ENCODE measurements at regions not wholly inside any gene's neighbourhood (a gene's known extent, or its start where the extent isn't known, plus 50 kb on each side); places are given as distances from the start of the nearest gene placed in this dataset.
A peak's percentile ranks its signal among the peaks of the same experiment; 100 is the strongest.

DNA sequence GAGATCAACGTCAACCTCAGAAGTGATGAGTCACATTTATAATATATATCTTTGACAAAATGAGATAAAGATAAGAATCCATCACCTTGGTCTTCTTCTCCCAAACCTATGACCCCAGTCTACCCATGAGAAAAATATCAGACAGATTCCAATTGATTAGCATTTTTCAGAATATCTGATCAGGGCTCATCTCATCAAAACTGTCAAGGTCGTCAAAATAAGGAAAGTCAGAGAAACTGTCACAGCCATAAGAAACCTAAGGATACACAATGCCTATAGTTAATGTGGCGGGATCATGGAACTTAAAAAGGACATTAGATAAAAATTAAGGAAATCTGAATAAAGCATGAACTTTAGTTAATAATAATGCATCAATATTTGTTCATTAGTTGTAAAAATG, 374.1 kb downstream of the FAT4 start:
- no peak for DNase-seq (ENCODE audit: low read depth)

DNA sequence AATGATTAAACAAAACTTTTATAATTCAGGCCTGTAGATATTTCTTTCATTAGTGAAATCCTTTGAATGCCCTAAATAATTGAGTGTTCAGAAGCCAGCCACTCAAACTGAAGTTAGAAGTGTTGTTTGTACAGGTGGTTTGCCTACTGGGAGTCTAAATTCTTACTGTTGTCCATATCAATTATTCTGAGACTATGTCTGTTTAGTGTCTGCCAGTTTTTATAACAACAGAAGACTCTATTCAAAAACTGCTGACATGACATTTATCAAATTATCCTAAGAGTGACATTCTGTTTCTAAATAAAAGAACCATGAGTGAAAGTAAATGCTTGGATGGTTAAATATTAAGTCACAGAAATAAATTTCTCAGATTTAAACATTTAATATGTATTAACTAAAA, 375.1 kb downstream of the FAT4 start:
- no peak for DNase-seq (ENCODE audit: low read depth)

DNA sequence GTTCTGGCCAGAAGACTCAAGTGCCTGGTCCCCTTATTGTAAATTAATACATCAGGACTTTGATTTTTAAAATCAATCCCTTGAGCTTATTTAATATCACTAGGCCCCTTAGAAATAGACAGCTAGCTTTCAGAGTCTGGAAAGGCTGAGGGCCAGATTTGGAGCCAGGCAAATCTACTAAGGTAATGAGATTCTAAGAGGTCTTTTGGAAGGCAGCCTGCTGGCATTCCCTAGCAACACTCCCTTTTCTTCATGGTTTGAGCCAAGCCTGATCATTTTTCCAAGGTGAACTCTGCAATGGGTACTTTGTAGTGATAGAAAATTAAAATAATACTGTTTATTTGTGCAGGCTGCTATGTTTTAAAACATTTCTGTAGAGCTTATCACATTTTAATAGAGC, 378.5 kb downstream of the FAT4 start:
- no peak for DNase-seq (ENCODE audit: low read depth)

- peak; percentile 0 for DNase-seq (ENCODE audit: low read depth)
Observed at GRCh38 chr4:125702406-125702805, 387.7 kb downstream of the FAT4 start.

DNA sequence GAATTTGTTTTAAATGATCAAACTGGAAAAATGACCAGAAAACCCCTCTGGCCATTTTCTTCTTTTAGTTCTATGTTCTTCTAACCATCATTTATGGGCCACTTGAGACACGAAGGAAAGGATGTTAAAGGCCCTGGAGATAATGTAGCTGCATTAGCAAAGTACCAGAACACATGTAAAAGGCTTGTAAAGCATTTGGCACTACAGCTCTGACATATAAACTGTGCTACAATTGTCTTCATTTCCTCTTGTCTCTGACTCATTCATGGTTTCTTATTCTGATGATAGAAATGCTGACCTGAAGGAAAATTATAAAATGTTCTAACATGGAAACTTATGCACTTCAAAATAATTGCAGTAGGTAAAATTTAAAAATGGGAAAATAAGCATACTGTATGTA, 388.7 kb downstream of the FAT4 start:
- peak; percentile 32 for DNase-seq (ENCODE audit: low read depth)

GRCh38 chr4:125704726-125705125, 390.0 kb downstream of the FAT4 start:
- DNase-seq (ENCODE audit: low read depth): peak; percentile 33

DNA sequence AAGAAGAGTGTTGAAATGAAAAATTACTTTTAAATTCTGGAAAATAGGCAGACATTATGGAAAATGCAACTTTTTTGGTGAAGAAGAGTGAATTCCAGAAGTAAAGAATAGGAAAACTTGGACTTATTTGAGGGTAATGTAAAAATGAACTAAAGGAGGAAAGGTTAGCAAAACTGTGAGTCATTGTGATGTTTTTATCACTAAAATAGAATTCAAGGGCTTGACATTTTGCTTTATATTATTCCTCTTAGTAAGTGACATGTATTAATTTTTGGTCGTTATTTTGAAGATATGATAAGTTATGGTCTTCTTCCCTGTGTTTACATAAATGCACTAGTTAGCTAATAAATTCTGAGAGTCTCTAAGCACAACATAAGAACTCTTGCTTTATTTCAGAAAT, 390.9 kb downstream of the FAT4 start:
- no peak for DNase-seq (ENCODE audit: low read depth)

GRCh38 chr4:125707397-125707796, 392.6 kb downstream of the FAT4 start:
- DNase-seq (ENCODE audit: low read depth): no peak

DNA sequence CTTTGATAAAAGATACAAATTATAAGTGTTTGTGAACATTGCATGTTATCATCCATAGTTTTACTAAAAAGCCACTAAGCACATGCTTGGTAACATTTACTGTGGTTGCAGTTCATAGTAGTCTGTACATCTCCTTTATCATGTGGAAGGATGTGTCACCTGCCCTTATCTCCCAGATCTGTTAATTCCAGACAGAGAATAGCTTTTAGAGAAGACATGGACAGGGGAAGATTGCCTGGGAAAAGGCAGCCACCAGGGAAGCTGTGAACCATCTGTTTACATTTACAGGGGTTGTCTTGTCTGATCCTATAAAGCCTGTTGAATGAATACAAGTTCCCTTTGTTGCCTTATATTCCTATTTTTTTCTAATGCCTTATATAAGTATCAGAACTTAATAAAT, 396.0 kb downstream of the FAT4 start:
- DNase-seq (ENCODE audit: low read depth): no peak

DNA sequence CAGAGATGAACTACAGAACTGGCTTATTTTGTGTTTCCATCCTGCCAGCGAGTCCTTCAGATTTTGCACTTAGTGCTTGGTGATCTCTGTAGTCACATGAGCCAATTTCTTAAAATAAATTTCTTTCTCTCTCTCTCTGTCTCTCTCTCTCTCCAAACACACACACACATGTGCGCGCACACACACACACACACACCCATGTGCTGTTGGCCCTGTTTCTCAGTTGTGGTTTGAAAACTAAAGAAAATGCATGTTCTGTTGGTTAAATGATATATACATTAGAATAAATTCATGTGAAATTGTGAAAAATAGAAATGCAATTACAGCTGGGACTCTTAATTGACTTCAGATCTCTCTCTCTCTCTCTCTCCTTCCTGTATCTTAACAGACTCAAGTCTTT, 399.3 kb downstream of the FAT4 start:
- no peak for DNase-seq (ENCODE audit: low read depth)

GRCh38 chr4:125714845-125715244, 400.1 kb downstream of the FAT4 start:
- no peak for DNase-seq (ENCODE audit: low read depth)

DNA sequence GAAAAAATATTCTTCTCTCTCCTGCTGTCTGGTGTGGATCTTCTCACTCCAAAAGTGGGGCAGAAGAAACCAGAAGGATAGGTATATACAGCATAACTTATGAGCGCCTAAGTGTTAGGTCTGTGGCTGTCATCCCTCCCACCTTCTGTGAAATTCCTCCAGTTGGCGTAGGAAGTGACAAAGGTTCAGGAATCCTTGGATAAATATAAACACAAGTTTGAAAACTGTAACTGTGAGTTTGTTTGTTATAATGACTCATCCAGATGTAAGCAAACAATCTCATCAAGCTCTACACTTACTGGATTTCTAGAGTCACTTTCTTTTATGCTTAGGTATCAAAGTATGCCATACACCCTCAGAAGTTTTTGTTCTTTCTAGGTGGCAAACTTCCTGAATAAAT, 405.2 kb downstream of the FAT4 start:
- peak; percentile 51 for DNase-seq (ENCODE audit: low read depth)

GRCh38 chr4:125722009-125722408, 407.3 kb downstream of the FAT4 start:
- DNase-seq (ENCODE audit: low read depth): no peak

DNA sequence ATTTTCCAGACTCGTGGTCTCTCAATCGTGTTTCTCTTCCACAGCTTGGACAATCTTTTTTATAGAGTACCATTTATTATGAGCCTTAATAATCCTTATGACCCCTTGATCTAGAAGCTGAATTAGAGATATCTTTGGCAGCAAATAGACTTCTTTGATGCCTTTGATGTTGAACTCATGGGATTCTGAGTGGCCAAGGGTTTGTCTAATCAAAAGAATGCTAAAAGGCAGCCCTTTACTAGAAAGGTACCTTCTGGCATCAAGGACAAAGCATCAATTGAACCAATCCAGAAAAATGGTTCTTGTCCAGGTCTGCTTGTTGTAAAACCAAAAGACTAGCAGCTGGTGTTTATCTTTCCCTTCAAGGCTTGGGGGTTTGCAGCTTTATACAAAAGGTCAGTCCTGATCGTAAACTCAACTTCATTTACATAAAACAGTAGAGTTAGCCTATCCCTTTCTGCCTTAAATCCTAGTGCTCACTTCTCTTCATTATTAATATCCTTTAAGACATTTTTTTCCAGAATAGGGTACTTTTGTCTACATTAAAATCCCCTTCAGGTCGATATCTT, 411.3 kb downstream of the FAT4 start:
- no peak for DNase-seq (ENCODE audit: low read depth)

DNA sequence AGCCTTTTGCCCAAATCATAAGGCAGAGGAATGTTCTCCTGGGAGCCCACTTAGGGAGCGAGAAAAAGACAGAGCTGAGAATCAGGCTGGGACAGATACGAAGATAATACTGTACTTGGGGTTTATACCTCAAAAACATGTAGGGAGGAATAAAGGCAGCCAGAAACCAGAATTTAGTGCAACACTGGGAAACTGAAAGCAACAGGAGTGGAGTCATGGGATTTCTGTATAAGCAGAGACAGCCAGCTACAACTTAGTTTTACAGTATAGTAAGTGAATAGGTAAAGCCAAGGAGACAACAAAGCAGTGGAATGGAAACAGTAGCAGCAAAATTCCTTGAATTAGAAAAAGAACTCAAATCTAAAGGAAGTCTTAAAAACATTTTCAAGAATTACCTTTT, 413.2 kb downstream of the FAT4 start:
- no peak for DNase-seq (ENCODE audit: low read depth)

DNA sequence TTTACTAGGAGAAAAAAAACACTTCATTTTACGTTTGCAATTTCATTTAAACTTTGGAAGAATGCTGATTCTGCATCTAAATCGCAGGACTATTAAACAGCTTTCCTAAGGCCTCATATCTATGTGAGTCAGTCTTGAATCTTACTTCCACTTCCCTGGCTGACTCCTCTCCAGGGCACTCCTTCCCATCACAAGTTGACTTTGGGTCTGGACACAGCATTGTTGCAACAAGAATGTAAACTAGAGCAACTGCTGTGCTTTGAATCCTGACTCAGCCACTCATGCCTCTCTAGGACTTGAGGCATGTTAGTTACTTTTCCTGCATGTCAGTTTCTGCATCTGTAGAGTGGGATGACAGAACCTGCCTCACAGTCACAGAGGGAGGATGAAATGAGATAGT, 413.8 kb downstream of the FAT4 start:
- peak; percentile 88 for DNase-seq (ENCODE audit: low read depth)

DNA sequence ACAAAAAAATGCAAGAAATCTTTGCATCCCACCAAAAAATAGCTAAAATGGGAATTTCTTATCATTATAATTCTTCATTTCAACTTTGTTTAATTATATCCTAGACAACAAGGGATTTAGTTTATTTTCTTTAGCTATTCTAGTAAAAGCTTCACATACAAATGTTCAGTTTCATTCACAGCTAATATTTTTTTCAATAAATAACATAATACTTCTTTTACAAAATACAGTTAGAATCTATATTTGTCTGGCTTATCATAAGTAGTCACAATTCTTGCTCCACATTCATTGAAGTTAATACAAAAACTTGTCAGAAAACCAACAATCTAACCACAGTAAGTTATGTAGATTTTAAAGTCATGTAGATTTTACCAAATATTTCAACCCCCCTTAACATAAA, 414.4 kb downstream of the FAT4 start:
- no peak for DNase-seq (ENCODE audit: low read depth)

DNA sequence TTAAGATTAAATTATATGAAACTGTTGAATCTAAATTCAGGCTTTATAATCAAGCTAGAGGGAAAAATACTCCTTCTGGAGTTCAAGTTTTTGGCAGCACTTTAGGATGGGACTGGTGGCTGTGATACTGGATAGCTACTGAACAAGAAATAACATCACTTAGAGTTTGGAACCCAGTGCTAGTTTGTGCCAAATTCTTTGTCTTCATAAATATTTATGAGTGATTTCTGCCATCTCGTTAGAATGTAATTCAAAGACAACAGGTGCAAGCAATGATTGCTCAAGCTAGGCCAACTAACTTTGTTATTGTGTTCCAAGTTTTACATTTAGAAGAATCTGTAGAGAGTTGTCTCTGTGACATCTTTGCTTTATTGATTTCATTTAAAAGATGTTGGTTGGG, 417.9 kb downstream of the FAT4 start:
- no peak for DNase-seq (ENCODE audit: low read depth)

DNA sequence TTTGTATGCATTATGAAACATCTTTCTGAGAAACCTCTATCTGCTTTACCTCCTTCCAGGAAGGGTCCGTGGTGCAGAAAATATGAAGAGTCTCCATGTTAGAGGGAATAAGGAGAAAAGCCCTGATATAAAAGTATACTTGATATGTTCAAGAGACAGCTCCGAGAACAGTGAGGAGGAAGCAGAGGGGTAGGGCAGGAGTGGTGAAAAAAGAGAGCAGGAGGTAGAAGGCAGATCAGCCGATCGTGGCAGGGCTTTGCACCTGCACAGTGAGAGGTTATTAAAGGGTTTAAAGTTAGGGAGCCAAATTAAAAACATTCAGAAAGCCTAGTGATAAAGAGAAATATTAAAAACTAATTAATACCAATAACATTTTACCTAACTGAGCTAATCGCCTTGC, 419.7 kb downstream of the FAT4 start:
- no peak for DNase-seq (ENCODE audit: low read depth)

- peak; percentile 86 for DNase-seq (ENCODE audit: low read depth)
Observed at GRCh38 chr4:125735102-125735501, 420.3 kb downstream of the FAT4 start.

GRCh38 chr4:125736057-125736456, 421.3 kb downstream of the FAT4 start:
- peak; percentile 60 for DNase-seq (ENCODE audit: low read depth)

- DNase-seq (ENCODE audit: low read depth): no peak
Observed at GRCh38 chr4:125739760-125740159, 425.0 kb downstream of the FAT4 start.

GRCh38 chr4:125741825-125742452, 427.2 kb downstream of the FAT4 start:
- peak; percentile 28 for DNase-seq (ENCODE audit: low read depth)

- no peak for DNase-seq (ENCODE audit: low read depth)
Observed at GRCh38 chr4:125744891-125745364, 430.2 kb downstream of the FAT4 start.
